T47D (cell line): ENCODE measurements at regions not wholly inside any gene's neighbourhood (a gene's known extent, or its start where the extent isn't known, plus 50 kb on each side); places are given as distances from the start of the nearest gene placed in this dataset.

Experiments
- DNase-seq, 2 experiments: peaks; one replicate each; pipeline versions ENCODE4 v3.0.0 to v3.0.0-alpha.2; 2011 to 2012; ENCODE audit warnings: low read depth in 1 of 2, low spot score in 1 of 2
- JUND ChIP-seq: IDR thresholded peaks from 2 replicates; pipeline ENCODE4 v1.6.1; 2012; ENCODE audit warnings: low read depth
- in situ Hi-C: cut with HindIII; loops from 2 replicates; pipeline ENCODE4 v1.10.0; 2016; ENCODE audit warnings: low sequenced_read_pairs, low pct_unique_long_range_greater_than_20kb

DNA sequence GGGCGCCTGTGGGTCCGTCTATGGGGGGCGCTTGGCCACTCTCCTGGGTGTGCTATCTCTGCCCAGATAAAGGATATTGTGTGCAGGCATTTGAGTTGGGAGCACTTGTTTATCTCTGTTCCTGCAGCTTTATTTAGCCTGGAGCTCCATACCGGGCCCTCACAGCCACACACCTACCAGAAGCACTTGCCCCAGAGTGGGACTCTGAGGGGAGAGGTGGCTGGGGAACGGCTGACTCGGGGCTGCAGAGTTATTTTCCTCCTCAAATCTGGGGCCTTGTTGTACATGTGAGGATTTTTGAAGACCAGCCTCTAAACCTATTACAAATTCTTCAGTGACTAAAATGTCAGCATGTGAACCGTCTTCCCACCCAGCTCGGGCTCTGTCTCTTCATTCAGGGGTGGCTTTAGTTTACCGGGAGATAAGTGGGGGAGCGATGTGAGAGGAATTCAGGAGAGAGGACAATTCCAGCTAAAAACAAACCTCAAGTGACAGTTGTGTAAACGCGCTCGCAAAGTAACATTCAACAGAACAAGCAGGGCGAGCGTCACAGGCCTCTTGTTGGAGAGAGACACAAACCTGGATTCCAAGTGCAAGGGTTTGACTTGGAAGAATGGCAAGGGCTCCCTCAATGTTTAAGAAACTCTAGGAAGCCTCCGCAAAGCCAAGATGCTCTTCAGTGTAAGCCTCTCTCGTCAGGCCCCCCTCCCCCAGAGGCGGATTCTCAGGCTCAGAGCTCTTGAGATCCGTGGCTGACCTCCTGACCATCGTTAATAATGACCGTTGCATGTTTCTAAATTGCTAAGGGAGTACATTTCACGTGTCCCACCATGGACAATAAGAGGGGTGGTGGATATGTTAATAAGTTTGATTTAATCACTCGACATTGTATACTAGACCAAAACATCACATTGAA is 548.9 kb downstream of the QKI start:
- DNase-seq = no peak
- in situ Hi-C loops = no loop called here
- no peak for TF ChIP-seq JUND

DNA sequence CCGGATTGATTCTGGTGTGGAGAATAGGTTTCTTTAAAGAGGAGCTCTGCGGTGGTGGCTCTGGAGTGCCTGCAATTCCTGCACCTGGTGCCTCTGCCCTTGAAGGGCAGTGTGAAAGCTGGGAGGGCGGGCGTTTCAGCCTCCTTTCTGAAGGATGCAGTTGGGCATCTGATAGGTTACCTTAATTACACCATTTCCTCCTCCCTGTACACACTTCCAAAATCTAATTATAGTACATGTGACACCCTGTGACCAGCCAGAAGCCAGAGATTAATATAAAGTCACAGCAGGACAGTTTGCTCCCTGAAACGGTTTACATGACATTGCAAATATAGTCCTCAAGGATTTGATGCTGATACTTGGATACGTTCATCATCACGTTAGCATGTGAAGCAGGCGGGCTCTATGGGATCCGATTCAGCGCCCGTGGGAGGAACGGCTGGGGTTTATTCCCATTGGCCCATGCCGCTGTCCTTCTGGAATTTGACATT is 548.2 kb downstream of the QKI start:
- no peak for DNase-seq
- in situ Hi-C loops = no loop called here
- no peak for TF ChIP-seq JUND

DNA sequence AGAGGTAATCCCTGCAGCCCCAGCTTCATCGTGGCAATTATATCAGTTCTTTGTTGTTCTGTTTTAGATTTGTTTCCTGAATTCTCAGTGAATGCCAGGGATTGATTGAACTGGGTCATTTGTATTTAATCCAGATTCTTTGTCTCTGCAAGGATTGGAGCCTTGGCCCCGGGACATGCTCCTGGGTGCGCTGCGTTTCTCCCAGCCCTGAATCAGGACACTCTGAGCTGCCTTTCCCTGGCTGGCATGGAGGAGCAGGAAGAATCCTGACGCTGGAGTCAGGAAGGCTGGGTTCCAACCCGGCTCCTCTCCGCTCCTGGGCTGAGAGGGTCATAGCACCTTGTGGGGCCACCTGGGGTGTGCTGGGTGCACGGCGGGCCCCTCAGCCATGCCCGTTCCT is 545.6 kb downstream of the QKI start:
- no peak for DNase-seq
- in situ Hi-C loops = no loop called here
- no peak for TF ChIP-seq JUND

DNA sequence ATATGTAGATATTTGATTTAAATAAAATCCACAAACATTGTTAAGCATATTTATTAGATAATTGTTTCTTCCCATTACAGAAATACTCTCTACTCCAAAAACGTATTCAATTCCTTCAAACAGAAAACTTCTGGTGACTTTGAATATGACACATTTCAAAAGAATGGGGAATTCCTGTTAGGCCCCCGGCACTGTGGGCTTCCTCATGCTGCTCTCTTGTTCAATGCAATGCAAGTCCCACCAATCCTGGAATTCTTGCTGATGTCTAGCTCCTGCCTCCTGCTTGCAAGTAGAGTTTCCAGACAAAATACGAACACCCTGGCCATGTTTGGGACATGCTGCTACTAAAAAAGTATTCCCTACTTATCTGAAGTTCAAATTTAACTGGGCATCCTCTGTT is 544.1 kb downstream of the QKI start:
- no peak for TF ChIP-seq JUND
- no peak for DNase-seq
- in situ Hi-C loops = no loop called here

DNA sequence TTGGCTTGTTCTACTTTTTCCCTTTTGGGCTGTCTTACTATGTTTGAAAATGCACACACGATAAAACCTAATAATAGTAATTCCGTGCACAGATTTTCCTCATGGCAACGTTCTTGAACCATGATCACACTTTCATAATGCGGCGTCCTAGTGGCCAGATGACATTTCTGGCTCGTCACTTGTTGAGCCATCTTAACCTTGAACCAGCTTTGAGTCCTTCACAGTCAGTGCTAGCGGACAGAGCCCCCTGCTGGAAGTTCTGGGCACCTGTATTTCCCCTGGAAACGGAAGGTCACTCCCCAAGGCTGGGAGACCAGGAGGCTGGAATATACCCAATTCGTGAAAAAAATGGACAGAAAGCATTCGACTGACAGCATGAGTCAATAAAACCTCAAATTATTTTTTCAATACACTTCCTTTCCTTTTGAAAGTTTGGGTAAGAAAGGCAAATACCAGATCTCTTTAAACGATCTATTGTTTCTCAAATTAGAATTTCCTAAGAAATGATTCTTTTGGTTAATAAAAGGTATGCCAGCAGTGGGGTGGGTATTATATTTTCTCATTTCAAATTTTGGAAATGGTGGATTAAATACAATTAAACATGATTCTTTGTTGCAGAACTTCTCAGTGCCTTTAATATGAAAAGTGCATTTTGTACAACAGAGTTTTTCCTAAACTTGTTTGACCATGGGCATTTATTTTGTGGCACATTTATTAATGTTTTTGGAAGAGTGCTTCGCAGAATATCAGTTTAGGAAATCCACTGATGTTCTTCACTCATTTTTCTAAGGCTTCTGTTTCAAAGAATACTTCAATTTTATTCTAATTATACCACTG is 542.3 kb downstream of the QKI start:
- in situ Hi-C loops = no loop called here
- TF ChIP-seq JUND = no peak
- peak; percentile 38 to 84 for DNase-seq

DNA sequence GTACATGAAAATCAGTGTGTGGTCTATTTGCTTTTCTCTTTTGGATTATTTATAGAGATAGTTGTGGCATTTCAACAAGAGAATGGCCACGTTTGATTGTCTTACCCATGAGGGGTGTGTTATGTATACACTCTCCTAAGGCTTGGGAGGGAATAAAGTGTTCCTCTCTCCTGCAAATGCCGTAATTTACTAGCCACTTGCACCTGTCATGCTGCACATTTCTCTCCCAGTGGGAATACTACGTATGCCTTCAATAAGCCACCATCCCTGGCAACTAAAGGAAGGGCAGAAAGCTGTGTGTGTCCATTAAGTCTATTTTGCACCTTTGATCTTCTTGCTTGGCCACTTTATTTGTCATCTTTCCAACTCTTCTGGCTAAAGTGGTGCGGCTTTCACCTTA is 541.2 kb downstream of the QKI start:
- TF ChIP-seq JUND = no peak
- in situ Hi-C loops = no loop called here
- no peak for DNase-seq

DNA sequence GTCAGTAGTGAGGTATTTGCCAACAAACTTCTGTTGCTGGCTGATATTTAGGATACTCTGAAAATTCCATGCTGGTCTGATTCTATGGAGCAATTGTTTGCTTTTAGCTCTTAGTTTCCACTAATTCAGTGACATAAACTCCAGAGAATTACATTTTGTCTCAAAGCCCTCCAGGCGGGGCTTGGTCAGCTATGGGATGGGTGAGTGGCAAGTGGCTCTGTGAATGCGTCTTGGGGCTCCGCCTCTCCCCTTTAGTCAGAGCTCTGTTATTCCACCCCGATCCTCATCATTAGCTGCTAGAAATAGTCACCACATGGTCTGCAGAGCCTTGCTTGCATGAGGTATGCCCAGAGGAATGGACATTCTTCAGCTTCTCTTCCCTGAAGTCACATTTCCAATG is 540.6 kb downstream of the QKI start:
- no peak for DNase-seq
- no peak for TF ChIP-seq JUND
- in situ Hi-C loops = no loop called here

DNA sequence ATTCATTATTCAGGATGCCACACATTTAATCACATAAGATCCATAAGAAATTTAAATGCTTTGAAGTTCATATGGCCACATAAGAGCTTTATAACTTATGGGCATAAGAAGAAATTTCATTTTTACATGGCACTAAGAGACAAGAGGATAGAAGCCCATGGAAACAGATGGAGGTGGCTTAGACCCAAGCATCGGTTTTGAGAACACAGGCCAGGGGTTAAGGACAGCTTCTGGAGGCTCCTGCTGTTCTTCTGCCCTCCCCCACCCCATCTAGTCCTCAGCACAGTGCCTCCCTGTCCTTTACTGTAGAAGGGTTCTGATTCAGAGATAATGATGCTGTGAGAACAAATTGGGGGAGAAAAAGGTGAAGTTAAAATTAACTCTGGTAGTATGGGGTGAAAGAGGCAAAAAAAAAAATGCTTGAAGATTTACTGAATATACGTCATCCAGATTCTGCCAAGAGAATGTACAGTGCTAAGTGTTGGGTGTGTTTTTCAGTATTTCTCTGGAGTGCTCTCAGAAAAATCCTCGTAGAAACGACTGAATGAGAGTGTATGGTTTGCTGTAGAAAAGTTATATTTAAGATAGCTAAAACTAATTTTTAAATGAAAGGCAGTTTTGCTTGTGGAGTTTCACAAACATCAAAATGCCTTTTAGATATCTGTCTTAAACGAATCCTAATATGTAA is 539.7 kb downstream of the QKI start:
- no peak for DNase-seq
- TF ChIP-seq JUND = no peak
- in situ Hi-C loops = no loop called here

DNA sequence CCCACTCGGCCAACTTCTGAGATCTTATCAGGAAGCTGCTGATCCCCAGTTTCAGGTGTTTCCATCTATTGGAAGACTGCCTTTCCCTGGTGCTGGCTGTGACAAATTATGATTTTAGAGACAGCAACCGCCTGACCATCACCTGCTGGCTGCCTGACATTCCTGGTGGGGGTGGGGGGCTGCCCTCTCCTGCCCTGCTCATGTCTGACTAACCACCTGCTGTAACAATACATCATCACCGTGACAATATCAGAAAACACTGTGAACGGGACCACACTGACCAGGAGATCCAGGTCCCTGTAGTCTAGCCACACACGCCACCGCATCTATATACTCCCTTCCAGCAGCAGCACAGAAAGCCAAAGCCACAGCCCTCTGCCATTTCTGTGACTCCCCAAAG is 537.5 kb downstream of the QKI start:
- no peak for DNase-seq
- in situ Hi-C loops = no loop called here
- no peak for TF ChIP-seq JUND

DNA sequence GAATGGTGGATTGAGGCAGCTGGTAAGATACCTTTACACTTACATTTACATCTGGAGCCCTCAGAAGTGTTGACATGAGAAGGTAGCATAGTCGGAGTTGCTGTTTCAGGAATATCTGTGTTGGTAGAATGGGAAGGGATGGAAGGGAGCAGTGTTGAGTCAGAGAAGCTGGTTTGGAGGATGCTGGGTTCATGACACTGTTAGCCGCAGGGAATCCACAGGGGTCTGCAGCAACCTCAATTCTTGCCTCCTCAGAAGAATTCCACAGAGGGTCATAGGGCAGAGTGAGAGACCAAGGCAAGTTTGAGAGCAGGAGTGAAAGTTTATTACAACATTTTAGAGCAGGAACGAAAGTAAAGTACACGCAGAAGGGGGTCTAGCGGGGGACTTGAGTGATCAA is 536.8 kb downstream of the QKI start:
- in situ Hi-C loops = no loop called here
- DNase-seq = no peak
- no peak for TF ChIP-seq JUND

DNA sequence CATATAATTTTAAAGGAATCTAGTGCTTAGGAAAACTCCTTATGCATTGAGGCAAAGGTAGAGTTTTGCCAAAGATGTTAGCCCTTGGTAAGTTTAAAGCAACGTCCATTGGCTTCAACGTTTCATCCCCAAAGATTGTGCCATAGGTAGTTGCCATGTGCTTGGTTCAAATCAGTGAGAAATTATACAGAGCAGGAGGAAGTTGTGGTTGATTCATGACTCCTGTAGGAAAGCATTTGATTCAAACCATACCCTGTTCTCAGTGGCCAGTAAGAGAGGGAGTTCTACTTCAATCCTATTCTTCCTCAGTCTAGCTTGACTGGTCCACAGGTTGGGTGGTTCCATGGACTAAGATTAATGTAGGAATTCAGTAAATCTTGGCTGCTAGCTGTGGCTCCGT is 535.6 kb downstream of the QKI start:
- DNase-seq = no peak
- in situ Hi-C loops = no loop called here
- TF ChIP-seq JUND = no peak

DNA sequence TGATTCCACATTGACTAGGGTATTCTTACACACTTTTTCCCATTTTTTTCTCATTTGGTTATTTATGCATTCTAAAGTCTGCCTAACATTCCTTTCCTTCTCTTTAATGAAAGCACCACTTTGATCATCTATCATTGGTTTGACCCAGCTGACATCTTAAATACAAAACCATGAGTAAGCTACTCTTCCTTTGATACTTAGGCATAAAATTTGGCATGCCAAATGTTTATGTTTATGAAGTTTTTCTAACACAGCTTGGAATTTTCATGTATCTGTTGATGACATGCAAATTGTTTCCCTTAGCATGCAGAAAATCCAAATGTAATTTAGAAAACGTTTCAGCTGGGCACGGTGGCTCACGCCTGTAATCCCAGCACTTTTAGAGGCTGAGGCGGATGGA is 534.9 kb downstream of the QKI start:
- no peak for DNase-seq
- no peak for TF ChIP-seq JUND
- in situ Hi-C loops = no loop called here
